B cell (primary cell): ENCODE measurements at regions not wholly inside any gene's neighbourhood (a gene's known extent, or its start where the extent isn't known, plus 50 kb on each side); places are given as distances from the start of the nearest gene placed in this dataset.

Experiments
- EZH2 ChIP-seq: IDR thresholded peaks from 2 replicates; pipeline ENCODE4 v1.6.1; 2012; ENCODE audit warnings: borderline replicate concordance, low read depth, mild to moderate bottlenecking, moderate library complexity, low read length; ENCODE audit not compliant: insufficient read depth, poor library complexity, severe bottlenecking
- TF ChIP-seq, protein P1 (sequence below): fragments of 200-600 bp; IDR thresholded peaks from one replicate; pipeline ENCODE4 v1.8.0; 2022; ENCODE audit warnings: antibody characterized with exemption, mild to moderate bottlenecking

DNA sequence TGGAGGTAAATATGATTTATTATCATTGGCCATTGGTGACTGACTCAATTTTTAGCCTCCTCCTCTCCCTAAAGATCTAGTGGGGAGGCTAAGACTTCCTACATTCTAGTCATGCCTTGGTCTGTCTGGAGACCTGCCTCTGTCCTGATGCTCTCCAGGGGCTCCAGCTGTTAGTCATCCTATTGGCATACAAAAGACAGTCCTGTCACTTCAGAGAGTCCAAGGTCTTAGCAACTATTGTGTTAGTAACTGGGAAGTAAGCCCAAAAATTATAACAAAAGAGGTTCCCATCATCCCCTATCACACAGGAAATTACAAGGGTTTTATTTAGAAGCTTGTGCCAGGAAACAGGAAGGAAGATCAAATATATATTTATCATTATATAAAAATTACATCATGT, 400.6 kb upstream of the VSTM2A start:
- TF ChIP-seq, protein P1, sequence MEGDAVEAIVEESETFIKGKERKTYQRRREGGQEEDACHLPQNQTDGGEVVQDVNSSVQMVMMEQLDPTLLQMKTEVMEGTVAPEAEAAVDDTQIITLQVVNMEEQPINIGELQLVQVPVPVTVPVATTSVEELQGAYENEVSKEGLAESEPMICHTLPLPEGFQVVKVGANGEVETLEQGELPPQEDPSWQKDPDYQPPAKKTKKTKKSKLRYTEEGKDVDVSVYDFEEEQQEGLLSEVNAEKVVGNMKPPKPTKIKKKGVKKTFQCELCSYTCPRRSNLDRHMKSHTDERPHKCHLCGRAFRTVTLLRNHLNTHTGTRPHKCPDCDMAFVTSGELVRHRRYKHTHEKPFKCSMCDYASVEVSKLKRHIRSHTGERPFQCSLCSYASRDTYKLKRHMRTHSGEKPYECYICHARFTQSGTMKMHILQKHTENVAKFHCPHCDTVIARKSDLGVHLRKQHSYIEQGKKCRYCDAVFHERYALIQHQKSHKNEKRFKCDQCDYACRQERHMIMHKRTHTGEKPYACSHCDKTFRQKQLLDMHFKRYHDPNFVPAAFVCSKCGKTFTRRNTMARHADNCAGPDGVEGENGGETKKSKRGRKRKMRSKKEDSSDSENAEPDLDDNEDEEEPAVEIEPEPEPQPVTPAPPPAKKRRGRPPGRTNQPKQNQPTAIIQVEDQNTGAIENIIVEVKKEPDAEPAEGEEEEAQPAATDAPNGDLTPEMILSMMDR = no peak
- TF ChIP-seq EZH2 = no peak
